Activated CD8-positive, alpha-beta T cell treated with anti-CD3 and anti-CD28 coated beads, Interleukin-2, amount 10 ng/mL, durations not matched to agents 7 days and 5 days (primary cell): ENCODE measurements at regions not wholly inside any gene's neighbourhood (a gene's known extent, or its start where the extent isn't known, plus 50 kb on each side); places are given as distances from the start of the nearest gene placed in this dataset.

Experiments
- ATAC-seq: fragments of 150-1000 bp; cut with Tn5 transposase; one replicate; pipeline ENCODE4 v1.10.0; 2021; ENCODE audit warnings: moderate library complexity
- CTCF ChIA-PET: fragments of 350-600 bp; sonication (Branson Sonifier 250); formaldehyde crosslinking; loops from one replicate; lab custom pipeline; 2021; ENCODE audit warnings: antibody characterized with exemption; lab: Charles Lee
- POLR2A ChIA-PET: fragments of 350-600 bp; sonication (Branson Sonifier 250); formaldehyde crosslinking; loops from one replicate; lab custom pipeline; 2021; ENCODE audit warnings: antibody characterized with exemption; lab: Charles Lee
- DNase-seq: peaks from one replicate; pipeline ENCODE4 v3.0.0-alpha.2; 2020
- H3K27ac Mint-ChIP-seq: one replicate; pipeline ENCODE4 v1.8.0; 2021; ENCODE audit warnings: mild to moderate bottlenecking, mixed read lengths
- H3K27me3 Mint-ChIP-seq: one replicate; pipeline ENCODE4 v1.8.0; 2021; ENCODE audit warnings: low read depth, mixed read lengths
- H3K36me3 Mint-ChIP-seq: one replicate; pipeline ENCODE4 v1.8.0; 2021; ENCODE audit warnings: low read depth, mixed read lengths
- H3K4me1 Mint-ChIP-seq: one replicate; pipeline ENCODE4 v1.8.0; 2021; ENCODE audit warnings: low read depth, mixed read lengths
- H3K4me3 Mint-ChIP-seq: one replicate; pipeline ENCODE4 v1.8.0; 2021; ENCODE audit warnings: mild to moderate bottlenecking, mixed read lengths
- H3K9me3 Mint-ChIP-seq: one replicate; pipeline ENCODE4 v1.8.0; 2022; ENCODE audit warnings: mixed read lengths; ENCODE audit not compliant: insufficient read depth

DNA sequence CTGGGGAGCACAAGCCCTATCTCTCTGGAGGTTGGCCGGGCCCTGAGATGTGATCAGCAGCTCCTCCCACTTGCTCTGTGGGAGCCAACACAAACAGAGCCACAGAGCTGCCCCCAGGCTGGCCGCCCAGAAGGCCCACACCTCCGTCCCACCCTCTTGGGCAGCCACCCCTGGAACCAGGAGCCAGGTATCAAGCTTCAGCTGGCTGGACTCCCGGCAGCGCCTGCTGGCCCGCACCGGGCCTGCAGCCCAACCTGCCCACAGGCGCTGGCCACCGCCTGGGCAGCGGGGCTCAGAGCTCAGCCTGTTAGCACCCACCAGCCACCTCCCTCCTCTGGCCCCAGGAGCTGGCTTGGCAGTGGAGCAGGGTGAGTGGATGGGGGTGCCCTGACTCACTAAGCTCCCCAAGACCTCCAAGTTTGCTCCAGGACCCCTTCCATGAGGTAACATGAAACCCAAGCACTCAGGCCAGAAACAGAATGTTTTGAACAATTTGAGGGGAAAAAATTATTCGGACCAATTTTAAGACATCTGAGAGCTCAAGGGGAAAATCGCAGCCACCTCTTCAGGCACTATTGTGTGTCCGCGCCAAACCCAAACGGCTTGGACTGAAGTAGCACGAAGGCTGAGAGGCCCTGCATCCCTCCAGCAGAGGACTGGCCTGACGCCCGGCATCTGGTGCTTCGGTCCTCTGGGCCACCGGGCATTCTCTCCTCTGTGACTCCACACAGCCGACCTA, 450.8 kb downstream of the SOX6 start:
- Mint-ChIP-seq H3K27ac (no peak overlapping the region), H3K27me3 (no peaks in the 10 kb centered on the region), H3K4me3 (no peak overlapping the region), H3K36me3 (no peaks in the 10 kb centered on the region), H3K9me3 (no peaks in the 10 kb centered on the region), H3K4me1 (no peaks in the 10 kb centered on the region)
- DNase-seq (no peak), ATAC-seq (no peak)
- POLR2A ChIA-PET: no interaction called here
- CTCF ChIA-PET: no interaction called here

DNA sequence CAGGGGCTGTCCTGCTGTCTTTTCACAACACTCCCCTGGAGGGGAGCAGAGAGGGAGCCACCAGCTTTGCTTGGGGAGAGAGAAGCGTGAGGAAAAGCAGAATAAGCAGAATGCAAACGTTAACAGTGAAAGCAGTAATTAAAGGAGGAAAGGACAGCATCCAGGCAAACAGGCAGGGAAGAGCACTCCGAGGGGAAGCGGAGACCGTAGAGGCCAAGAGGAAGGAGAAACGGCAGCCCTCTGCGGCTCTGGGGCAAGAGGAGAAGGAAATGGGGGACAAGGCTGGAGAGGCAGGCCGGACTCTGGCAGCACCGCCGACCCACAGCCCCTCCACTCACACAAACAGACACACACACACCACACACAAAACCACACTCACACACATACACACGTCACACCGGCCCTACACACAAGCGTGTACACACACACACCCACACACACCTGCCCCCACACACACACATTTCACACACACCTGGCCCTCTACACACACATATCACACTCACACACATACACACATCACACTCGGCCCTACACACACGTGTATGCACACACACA, 449.8 kb downstream of the SOX6 start:
- H3K4me3 Mint-ChIP-seq: no peak overlapping the region
- no peaks in the 10 kb centered on the region for H3K9me3 Mint-ChIP-seq
- H3K36me3 Mint-ChIP-seq: no peaks in the 10 kb centered on the region
- no peak for DNase-seq
- POLR2A ChIA-PET: no interaction called here
- ATAC-seq: no peak
- no peak overlapping the region for H3K27ac Mint-ChIP-seq
- CTCF ChIA-PET: no interaction called here
- H3K27me3 Mint-ChIP-seq: no peaks in the 10 kb centered on the region
- no peaks in the 10 kb centered on the region for H3K4me1 Mint-ChIP-seq

DNA sequence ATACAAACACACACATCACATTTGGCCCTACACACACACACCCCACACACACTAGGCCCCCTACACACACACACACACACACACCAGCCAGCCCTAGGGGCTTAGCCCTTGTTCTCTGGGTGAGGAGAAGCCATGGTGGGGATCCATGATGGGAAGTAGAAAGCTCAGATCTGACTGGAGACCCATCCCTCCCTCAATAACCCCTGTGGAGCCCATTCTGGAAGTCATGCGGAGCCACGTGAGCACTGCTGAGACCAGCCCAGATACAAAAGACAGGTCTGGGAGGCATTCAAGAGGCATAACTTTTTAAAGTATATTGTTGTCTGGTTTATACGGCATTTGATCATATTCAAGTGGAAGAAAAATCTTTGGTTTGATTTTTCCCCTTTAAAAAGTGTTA, 448.5 kb downstream of the SOX6 start:
- Mint-ChIP-seq H3K9me3 (no peaks in the 10 kb centered on the region), H3K27ac (no peak overlapping the region), H3K4me3 (no peak overlapping the region), H3K4me1 (no peaks in the 10 kb centered on the region), H3K36me3 (no peaks in the 10 kb centered on the region), H3K27me3 (no peaks in the 10 kb centered on the region)
- POLR2A ChIA-PET: no interaction called here
- CTCF ChIA-PET: no interaction called here
- DNase-seq (no peak), ATAC-seq (no peak)

DNA sequence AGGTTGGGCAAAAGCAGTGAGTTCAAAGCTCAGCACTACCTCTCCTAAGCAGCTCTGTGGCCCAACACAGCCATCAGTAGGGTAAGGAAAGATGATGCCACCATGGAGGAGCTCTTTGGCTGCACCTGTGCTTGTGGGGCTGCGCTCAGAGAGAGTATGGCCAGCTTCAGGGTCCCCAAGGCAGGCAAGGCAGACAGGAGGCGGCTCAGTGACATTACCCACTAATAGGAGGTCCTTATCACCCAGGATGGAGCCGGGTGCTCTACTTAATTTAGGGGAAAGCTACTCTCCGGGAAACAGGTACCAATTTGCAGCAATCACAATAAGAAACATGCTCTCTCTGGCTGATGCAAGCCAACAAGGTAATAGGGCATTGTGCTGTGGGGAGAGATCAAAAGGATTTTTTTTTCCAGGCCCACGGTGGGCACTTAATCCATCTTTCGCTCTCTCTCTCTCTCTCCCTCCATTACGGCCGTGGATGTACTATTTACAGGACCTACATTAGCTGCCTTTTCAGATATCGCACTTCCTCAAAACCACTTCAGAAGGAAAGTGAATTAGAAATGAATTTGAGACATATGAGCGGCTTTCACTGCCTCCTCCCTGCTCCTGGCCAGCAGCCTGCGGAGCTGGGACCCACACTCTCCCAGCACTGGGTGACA, 446.3 kb downstream of the SOX6 start:
- ChIA-PET CTCF (no interaction called here), POLR2A (no interaction called here)
- no peak for ATAC-seq

DNA sequence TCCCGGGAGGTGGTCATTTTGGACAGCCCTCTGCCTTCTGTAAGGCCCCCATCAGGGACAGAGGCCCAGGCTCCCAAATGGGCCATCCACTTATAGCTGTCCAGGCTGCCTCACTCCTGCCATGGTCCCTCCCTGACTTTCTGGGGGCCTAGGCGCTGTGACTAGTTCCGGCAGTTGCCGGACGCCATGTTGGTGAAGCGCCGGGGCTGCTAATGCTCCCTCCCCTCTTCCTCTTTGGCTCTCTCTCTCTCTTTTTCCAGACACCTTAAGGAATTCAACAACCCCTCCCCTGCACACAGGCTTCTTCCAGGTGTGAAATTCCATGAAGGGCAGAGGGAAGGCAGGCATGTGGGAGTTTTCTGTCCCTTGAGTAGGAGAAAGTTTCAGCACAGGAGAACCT, 445.6 kb downstream of the SOX6 start:
- POLR2A ChIA-PET: no interaction called here
- H3K4me1 Mint-ChIP-seq: no peaks in the 10 kb centered on the region
- ATAC-seq (no peak), DNase-seq (no peak)
- H3K27ac Mint-ChIP-seq: no peak overlapping the region
- H3K27me3 Mint-ChIP-seq: no peaks in the 10 kb centered on the region
- no peaks in the 10 kb centered on the region for H3K36me3 Mint-ChIP-seq
- H3K9me3 Mint-ChIP-seq: no peaks in the 10 kb centered on the region
- H3K4me3 Mint-ChIP-seq: no peak overlapping the region
- CTCF ChIA-PET: no interaction called here

More for the DNA sequence above, 446.3 kb downstream of the SOX6 start:
- Mint-ChIP-seq H3K4me3 (no peak overlapping the region), H3K4me1 (no peaks in the 10 kb centered on the region), H3K36me3 (no peaks in the 10 kb centered on the region), H3K9me3 (no peaks in the 10 kb centered on the region), H3K27me3 (no peaks in the 10 kb centered on the region), H3K27ac (no peak overlapping the region)
- no peak for DNase-seq

DNA sequence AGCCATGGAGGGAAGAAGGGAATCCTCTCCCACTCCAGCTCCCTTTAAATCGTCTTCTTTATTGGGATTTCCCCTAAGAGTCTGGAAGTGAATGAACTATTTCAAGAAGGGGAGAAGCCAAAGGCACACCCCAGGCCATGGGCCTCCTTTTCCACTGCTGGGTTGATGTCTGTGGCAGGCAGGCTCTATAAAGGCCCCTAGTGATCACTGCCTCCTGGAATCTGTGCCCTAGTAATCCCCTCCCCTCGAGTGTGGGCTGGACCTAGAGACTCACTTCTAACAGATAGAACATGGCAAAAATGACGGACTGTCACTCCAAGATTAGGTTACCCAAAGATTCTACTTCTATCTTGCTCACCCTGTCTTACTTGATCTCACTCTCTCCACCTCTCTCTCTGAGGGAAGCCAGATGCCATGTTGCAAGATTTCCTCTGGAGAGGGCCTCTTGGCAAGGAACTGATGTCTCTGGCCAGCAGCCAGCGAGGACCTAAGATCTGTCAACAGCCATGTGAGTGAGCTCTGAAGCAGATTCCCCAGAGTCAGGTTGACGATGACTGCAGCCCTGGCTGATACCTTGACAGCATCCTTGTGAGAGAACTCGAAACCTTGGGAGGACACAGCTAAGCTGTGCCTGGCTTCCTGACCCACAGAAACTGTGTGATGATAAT, 444.8 kb downstream of the SOX6 start:
- POLR2A ChIA-PET: no interaction called here

DNA sequence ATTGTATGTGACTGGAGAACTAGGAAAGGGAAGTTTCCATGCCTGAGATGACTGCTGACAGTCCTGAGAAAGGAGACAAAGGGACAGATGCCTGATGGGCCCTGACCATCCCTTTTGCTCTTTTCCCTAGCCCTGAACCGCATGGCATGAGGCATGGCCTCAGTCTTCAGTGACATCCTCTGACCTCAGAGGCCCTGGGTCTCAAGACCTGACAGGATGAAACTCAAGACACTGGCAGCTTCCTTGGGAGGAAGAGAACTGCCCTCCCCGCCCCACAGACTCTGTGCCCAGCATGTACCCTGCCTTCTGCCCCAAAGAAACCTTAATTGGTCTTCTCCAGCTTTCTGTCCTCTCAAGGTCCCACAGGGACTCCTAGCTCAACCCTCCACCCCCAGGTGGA, 444.1 kb downstream of the SOX6 start:
- ChIA-PET POLR2A (no interaction called here), CTCF (no interaction called here)
- ATAC-seq (no peak), DNase-seq (no peak)
- H3K9me3 Mint-ChIP-seq: no peaks in the 10 kb centered on the region
- H3K4me3 Mint-ChIP-seq: no peak overlapping the region
- no peak overlapping the region for H3K27ac Mint-ChIP-seq
- no peaks in the 10 kb centered on the region for H3K27me3 Mint-ChIP-seq
- H3K4me1 Mint-ChIP-seq: no peaks in the 10 kb centered on the region
- H3K36me3 Mint-ChIP-seq: no peaks in the 10 kb centered on the region

More for the DNA sequence above, 444.8 kb downstream of the SOX6 start:
- DNase-seq: no peak
- Mint-ChIP-seq H3K36me3 (no peaks in the 10 kb centered on the region), H3K27me3 (no peaks in the 10 kb centered on the region), H3K27ac (no peak overlapping the region), H3K4me3 (no peak overlapping the region), H3K9me3 (no peaks in the 10 kb centered on the region), H3K4me1 (no peaks in the 10 kb centered on the region)
- CTCF ChIA-PET: no interaction called here
- ATAC-seq: no peak

DNA sequence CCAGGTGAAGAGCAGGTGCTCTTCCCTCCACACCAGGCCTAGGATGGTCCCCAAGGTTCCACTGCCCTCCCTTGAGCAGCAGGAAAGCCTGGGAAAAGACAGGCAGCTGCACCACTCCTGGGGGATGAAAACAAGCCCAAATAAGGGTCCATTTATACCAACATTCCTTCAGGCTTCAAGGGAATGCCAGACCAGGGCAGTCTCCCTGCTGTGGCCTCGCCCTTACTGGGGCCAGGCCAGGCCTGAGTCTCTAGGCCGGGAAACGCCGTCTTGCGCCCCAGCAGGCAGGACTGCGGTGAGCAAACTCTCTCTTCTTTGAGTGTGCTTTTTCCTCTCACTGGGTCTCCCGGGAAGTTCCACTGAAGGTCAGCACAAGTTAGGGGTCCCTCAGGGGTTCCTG, 443.5 kb downstream of the SOX6 start:
- Mint-ChIP-seq H3K4me3 (no peak overlapping the region), H3K27ac (no peak overlapping the region), H3K9me3 (no peaks in the 10 kb centered on the region), H3K27me3 (no peaks in the 10 kb centered on the region), H3K36me3 (no peaks in the 10 kb centered on the region), H3K4me1 (no peaks in the 10 kb centered on the region)
- no peak for ATAC-seq
- DNase-seq: no peak
- POLR2A ChIA-PET: no interaction called here
- CTCF ChIA-PET: no interaction called here

DNA sequence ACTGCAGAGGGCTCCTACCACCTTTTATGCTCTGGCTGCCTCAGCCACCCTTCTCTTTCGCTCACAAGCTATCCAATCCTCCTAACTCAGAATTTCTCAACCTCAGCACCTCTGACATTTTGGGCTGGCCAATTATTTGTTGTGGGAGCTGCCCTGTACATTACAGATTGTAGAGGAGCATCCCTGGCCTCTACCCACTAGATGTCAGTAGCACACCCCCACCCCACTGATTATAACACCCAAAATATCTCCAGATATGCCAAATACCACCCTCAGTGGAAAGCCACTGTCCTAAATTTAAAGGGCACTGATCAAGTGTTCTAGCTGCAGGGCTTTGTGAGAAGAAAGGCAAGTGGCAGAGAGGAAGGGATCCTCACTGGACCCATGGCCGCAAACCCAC, 443.1 kb downstream of the SOX6 start:
- no peak overlapping the region for H3K4me3 Mint-ChIP-seq
- DNase-seq: no peak
- no peaks in the 10 kb centered on the region for H3K4me1 Mint-ChIP-seq
- POLR2A ChIA-PET: no interaction called here
- H3K27ac Mint-ChIP-seq: no peak overlapping the region
- no peak for ATAC-seq
- H3K27me3 Mint-ChIP-seq: no peaks in the 10 kb centered on the region
- CTCF ChIA-PET: no interaction called here
- no peaks in the 10 kb centered on the region for H3K9me3 Mint-ChIP-seq
- H3K36me3 Mint-ChIP-seq: no peaks in the 10 kb centered on the region
